ENCODE measurements at regions not wholly inside any gene's neighbourhood (a gene's known extent, or its start where the extent isn't known, plus 50 kb on each side); places are given as distances from the start of the nearest gene placed in this dataset.

DNA sequence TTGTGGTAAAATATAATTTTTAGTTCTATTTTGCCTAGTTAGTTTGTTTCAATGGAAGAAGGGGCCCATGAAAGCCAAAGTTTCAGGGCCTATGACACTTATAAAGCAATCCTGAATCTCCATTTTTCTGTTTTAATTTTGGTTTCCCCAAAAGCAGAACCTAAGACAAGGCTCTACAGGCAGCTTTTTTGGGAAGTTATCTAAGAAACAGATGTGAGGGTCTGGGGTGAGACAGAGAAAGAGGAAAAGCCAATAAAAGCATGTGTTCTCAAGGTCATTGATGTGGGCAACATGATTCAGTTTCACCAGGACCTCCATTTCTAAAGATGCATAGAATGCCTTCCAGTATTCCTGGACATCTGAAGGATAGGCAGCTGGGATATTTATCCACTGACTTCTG is 598.5 kb downstream of the PDCD6IP start:
- Histone ChIP-seq H3K27me3 (ENCODE audit: insufficient read depth, low read length) (no peaks in the 10 kb centered on the region), H3K36me3 (ENCODE audit: insufficient read depth, low read length) (no peaks in the 10 kb centered on the region), H3K4me1 (ENCODE audit: insufficient read depth, low read length) (no peaks in the 10 kb centered on the region), H3K9me3 (ENCODE audit: low read length) (no peaks in the 10 kb centered on the region), H3K4me3 (ENCODE audit: low read length) (no peak overlapping the region), H2AFZ (ENCODE audit: low read depth, low read length) (no peak overlapping the region)

DNA sequence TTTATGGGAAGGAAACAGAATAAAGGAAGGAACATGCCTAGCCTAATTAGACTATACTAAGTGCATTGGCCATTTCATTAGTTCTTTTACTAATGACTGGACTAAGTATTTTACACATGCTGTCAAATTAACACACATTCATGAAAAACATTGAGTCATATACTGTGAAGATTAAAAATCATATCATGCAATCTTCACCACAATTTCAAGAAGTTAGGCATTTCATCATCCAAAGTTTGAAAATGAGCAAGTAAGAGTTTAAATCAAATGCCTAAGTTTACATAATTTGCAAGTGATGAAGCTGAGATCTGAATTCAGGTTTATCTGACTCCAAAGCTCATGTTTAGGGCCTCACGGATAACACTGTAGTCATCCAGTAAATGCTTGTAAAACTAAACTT is 601.0 kb downstream of the PDCD6IP start:
- Histone ChIP-seq H3K4me3 (ENCODE audit: low read length) (no peak overlapping the region), H2AFZ (ENCODE audit: low read depth, low read length) (no peak overlapping the region)

DNA sequence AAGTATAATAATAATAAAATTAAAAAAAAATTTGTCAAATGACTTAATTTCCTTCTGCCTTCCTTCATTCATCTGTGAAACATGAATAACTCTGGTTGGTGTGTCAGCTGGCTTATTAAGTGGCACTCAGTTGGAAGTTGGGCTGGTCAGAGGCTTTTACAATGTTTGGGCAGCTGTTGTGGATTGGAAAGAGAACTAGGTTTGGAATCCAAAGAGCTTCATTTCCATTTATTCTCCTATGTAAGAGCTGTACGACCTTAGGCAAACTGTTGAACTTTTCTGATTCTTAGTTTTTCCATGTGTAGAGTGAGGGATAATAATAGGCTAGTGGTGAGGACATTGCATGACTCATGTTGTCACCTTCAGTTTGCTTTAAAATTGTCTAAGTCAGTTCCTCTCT is 606.7 kb downstream of the PDCD6IP start:
- H3K9me3 ChIP-seq (ENCODE audit: low read length) = no peaks in the 10 kb centered on the region
- no peak overlapping the region for H3K4me3 ChIP-seq (ENCODE audit: low read length)
- H3K4me1 ChIP-seq (ENCODE audit: insufficient read depth, low read length) = no peaks in the 10 kb centered on the region
- H3K27me3 ChIP-seq (ENCODE audit: insufficient read depth, low read length) = no peaks in the 10 kb centered on the region
- no peaks in the 10 kb centered on the region for H3K36me3 ChIP-seq (ENCODE audit: insufficient read depth, low read length)
- H2AFZ ChIP-seq (ENCODE audit: low read depth, low read length) = no peak overlapping the region

More for the DNA sequence above, 601.0 kb downstream of the PDCD6IP start:
- Histone ChIP-seq H3K9me3 (ENCODE audit: low read length) (no peaks in the 10 kb centered on the region), H3K27me3 (ENCODE audit: insufficient read depth, low read length) (no peaks in the 10 kb centered on the region), H3K4me1 (ENCODE audit: insufficient read depth, low read length) (no peaks in the 10 kb centered on the region), H3K36me3 (ENCODE audit: insufficient read depth, low read length) (no peaks in the 10 kb centered on the region)

DNA sequence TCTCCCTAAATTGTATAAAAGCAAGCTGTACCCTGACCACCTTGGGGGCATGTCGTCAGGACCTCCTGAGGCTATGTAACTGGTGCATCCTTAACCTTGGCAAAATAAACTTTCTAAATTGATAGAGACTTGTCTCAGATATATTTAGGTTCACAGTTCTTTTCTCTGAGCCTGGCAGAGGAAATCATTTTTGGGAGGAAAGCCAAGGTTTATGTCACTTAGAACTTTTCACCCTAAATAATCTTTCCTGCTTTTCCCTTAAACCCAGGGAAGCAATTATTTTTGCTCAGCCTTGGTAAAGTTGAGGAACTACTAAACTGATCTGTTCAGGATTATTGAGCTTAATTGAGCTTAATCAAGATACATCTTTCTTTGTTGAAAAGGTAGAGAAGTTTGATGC is 608.9 kb downstream of the PDCD6IP start:
- Histone ChIP-seq H3K4me3 (ENCODE audit: low read length) (no peak overlapping the region), H2AFZ (ENCODE audit: low read depth, low read length) (no peak overlapping the region), H3K27me3 (ENCODE audit: insufficient read depth, low read length) (no peaks in the 10 kb centered on the region), H3K36me3 (ENCODE audit: insufficient read depth, low read length) (no peaks in the 10 kb centered on the region), H3K4me1 (ENCODE audit: insufficient read depth, low read length) (no peaks in the 10 kb centered on the region), H3K9me3 (ENCODE audit: low read length) (no peaks in the 10 kb centered on the region)

DNA sequence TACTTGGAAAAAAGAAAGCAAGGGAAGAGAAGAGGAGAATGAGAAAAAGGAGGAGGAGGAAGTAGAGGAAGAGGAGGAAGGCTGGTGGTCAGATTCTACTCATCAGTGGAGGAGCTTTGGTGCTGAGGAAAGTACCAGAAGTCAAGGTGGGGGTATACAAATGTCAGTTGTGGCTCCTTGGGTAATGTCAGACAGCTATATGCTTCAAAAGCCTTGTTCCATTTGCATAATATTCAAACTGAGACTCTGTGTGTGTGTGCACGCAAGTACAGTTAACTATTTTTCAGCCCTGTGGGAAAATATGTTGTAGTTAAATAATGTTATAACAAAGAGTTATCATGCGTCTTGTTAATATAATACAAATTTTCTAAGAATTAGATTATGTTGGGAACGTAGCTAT is 609.7 kb downstream of the PDCD6IP start:
- Histone ChIP-seq H3K4me1 (ENCODE audit: insufficient read depth, low read length) (no peaks in the 10 kb centered on the region), H3K9me3 (ENCODE audit: low read length) (no peaks in the 10 kb centered on the region), H2AFZ (ENCODE audit: low read depth, low read length) (no peak overlapping the region), H3K27me3 (ENCODE audit: insufficient read depth, low read length) (no peaks in the 10 kb centered on the region), H3K36me3 (ENCODE audit: insufficient read depth, low read length) (no peaks in the 10 kb centered on the region), H3K4me3 (ENCODE audit: low read length) (no peak overlapping the region)

DNA sequence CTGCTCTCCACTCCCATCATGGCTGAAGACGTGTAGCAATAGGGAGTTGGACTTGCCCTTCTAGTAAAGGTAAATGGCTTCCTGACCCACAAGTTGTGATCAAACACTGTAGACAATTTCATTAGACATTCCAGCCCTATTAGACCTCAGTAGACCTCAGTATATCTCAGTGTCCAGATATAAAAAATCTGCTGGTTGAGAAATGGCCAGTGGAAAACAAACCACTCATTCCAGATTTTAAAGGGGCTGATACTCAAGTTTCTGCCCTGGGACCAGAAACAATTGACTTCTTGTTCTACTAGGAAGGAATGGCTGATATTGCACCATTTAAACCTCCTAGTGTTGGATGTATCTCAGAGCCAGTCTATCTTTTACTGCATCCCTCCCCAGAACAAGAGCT is 613.2 kb downstream of the PDCD6IP start:
- H3K4me3 ChIP-seq (ENCODE audit: low read length) = no peak overlapping the region
- H3K36me3 ChIP-seq (ENCODE audit: insufficient read depth, low read length) = no peaks in the 10 kb centered on the region

DNA sequence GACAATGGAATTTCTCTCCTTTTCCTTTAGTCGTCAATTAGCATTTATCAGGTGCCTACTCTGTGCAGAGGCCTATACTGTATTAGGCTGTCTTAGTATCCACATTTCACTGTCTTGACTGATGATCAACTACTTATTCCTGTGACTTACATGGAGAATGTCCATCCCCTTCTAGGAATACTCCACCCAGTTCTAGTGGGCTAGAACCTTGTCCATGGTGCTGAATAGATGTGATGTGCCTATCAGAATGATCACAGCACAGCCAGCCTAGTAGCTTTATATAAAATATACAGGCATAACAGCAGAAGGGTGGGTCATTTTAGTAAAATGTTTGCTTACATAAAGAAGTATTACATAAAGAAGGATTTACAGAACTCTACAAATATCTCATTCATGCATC is 621.4 kb downstream of the PDCD6IP start:
- no peaks in the 10 kb centered on the region for H3K27me3 ChIP-seq (ENCODE audit: insufficient read depth, low read length)
- no peaks in the 10 kb centered on the region for H3K36me3 ChIP-seq (ENCODE audit: insufficient read depth, low read length)
- H2AFZ ChIP-seq (ENCODE audit: low read depth, low read length) = no peak overlapping the region
- H3K9me3 ChIP-seq (ENCODE audit: low read length) = no peaks in the 10 kb centered on the region
- no peak overlapping the region for H3K4me3 ChIP-seq (ENCODE audit: low read length)
- H3K4me1 ChIP-seq (ENCODE audit: insufficient read depth, low read length) = no peaks in the 10 kb centered on the region

More for the DNA sequence above, 613.2 kb downstream of the PDCD6IP start:
- Histone ChIP-seq H3K27me3 (ENCODE audit: insufficient read depth, low read length) (no peaks in the 10 kb centered on the region), H3K4me1 (ENCODE audit: insufficient read depth, low read length) (no peaks in the 10 kb centered on the region), H2AFZ (ENCODE audit: low read depth, low read length) (no peak overlapping the region), H3K9me3 (ENCODE audit: low read length) (no peaks in the 10 kb centered on the region)

DNA sequence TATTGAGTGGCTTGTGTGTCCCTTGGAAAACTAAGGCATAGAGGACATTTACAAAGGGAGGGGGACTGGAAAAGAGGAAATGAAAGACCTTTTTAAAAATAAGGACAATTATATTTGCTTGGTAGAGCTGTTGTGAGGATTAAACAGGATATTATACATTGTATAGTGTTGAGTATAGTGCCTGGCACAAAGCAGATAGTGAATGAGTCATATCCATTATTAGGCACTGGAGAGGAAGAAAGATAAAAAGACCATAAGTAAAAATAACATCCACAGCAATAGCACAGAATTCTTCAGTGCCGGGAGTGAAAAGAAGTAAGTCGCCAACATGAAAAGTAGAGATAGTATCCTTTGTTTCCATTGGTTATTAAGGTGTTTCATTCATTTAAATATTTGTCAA is 623.3 kb downstream of the PDCD6IP start:
- Histone ChIP-seq H3K9me3 (ENCODE audit: low read length) (no peaks in the 10 kb centered on the region), H3K36me3 (ENCODE audit: insufficient read depth, low read length) (no peaks in the 10 kb centered on the region), H3K4me3 (ENCODE audit: low read length) (no peak overlapping the region), H3K4me1 (ENCODE audit: insufficient read depth, low read length) (no peaks in the 10 kb centered on the region), H3K27me3 (ENCODE audit: insufficient read depth, low read length) (no peaks in the 10 kb centered on the region), H2AFZ (ENCODE audit: low read depth, low read length) (no peak overlapping the region)

DNA sequence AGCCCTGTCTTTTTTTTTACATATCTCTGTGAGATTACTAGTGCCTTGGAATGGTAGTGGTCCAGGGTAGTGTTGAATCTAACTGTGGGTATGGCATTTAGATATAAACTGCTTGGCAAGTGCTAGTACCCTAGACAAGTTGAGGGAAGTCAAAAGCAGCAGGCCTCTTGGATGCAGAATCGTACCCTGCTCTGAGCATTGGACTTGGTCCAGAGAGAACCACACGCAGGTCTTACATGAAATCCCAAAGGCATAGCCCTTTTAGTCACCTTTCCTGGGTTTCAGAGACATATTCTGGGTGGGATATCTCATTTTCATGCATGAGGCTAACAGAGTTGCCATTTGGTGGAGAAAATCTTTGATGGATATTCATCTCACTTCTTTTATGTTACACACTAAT is 641.4 kb downstream of the PDCD6IP start:
- Histone ChIP-seq H3K4me1 (ENCODE audit: insufficient read depth, low read length) (no peaks in the 10 kb centered on the region), H3K9me3 (ENCODE audit: low read length) (no peaks in the 10 kb centered on the region), H2AFZ (ENCODE audit: low read depth, low read length) (no peak overlapping the region)

DNA sequence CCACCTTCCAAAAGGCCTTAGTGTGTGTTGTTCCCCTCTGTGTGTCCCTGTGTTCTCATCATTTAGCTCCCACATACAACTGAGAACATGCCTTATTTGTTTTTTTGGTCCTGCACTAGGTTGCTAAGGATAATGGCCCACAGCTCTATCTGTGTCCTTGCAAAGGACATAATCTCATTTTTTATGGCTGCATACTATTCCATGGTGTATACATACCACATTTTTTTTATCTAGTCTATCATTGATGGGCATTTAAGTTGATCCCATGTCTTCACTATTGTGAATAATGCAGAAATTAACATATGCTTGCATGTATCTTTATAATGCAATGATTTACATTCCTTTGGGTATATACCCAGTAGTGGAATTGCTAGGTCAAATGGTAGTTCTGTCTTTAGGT is 645.7 kb downstream of the PDCD6IP start:
- no peaks in the 10 kb centered on the region for H3K36me3 ChIP-seq (ENCODE audit: insufficient read depth, low read length)
- H2AFZ ChIP-seq (ENCODE audit: low read depth, low read length) = no peak overlapping the region
- H3K9me3 ChIP-seq (ENCODE audit: low read length) = no peaks in the 10 kb centered on the region
- no peaks in the 10 kb centered on the region for H3K27me3 ChIP-seq (ENCODE audit: insufficient read depth, low read length)
- no peaks in the 10 kb centered on the region for H3K4me1 ChIP-seq (ENCODE audit: insufficient read depth, low read length)
- H3K4me3 ChIP-seq (ENCODE audit: low read length) = no peak overlapping the region

More for the DNA sequence above, 641.4 kb downstream of the PDCD6IP start:
- Histone ChIP-seq H3K27me3 (ENCODE audit: insufficient read depth, low read length) (no peaks in the 10 kb centered on the region), H3K4me3 (ENCODE audit: low read length) (no peak overlapping the region), H3K36me3 (ENCODE audit: insufficient read depth, low read length) (no peaks in the 10 kb centered on the region)

DNA sequence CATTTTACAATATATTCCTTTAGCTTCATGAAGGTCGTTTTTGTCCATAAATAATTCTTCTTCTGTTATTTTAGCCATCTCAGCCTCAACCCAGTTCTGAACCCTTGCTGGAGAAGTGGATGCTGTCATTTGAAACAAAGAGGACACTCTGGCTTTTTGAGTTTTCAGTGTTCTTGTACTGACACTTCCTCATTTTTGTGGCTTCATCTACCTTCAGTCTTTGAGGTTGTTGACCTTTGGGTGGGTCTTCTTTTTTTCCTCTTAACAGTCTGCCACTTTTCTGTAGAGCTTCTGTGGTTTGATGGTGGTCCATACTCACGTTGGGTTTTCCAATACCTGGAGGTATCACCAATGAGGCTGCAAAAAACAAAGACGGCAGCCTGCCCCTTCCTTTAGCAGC is 650.9 kb downstream of the PDCD6IP start:
- Histone ChIP-seq H2AFZ (ENCODE audit: low read depth, low read length) (no peak overlapping the region), H3K9me3 (ENCODE audit: low read length) (no peaks in the 10 kb centered on the region), H3K36me3 (ENCODE audit: insufficient read depth, low read length) (no peaks in the 10 kb centered on the region), H3K4me1 (ENCODE audit: insufficient read depth, low read length) (no peaks in the 10 kb centered on the region), H3K4me3 (ENCODE audit: low read length) (no peak overlapping the region), H3K27me3 (ENCODE audit: insufficient read depth, low read length) (no peaks in the 10 kb centered on the region)

DNA sequence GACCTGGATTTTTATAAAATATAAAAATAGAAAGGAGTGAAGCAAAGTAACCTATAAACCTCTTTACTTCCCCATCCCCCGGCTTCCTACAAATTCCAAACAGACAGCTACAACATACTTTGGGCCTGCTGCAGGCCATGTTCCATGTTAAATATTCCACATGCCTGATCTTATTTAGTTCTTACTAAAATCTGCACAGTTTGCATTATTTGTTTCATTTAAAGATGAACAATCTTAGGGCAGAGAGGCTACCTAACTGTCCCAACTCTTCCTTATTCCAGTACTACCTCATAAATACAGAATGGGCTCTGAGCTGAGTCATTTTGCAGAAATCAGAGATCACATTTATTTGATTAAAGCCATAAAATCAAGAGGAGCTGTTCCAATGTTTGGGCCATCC is 665.0 kb downstream of the PDCD6IP start:
- Histone ChIP-seq H3K4me3 (ENCODE audit: low read length) (no peak overlapping the region), H3K27me3 (ENCODE audit: insufficient read depth, low read length) (no peaks in the 10 kb centered on the region), H3K4me1 (ENCODE audit: insufficient read depth, low read length) (no peaks in the 10 kb centered on the region), H3K9me3 (ENCODE audit: low read length) (no peaks in the 10 kb centered on the region), H3K36me3 (ENCODE audit: insufficient read depth, low read length) (no peaks in the 10 kb centered on the region), H2AFZ (ENCODE audit: low read depth, low read length) (no peak overlapping the region)

DNA sequence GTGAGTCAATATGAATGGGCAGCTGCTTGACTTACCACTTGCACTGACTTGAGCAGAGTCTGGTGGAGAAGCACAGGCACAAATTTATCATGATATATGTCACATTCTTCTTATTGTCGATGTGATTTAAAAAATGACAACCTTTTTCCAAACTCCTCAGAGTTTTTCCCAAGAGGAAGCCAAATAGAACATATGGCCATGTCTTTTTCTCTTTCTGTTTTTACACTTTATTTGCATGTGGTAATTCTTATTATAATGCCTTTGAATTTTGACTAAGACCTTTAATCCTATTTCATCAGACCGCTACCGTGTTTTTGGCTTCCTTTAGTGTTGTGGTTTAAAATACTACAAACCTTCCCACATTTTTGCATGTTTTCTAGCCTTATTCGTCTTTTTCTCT is 666.2 kb downstream of the PDCD6IP start:
- no peaks in the 10 kb centered on the region for H3K27me3 ChIP-seq (ENCODE audit: insufficient read depth, low read length)
- H3K36me3 ChIP-seq (ENCODE audit: insufficient read depth, low read length) = no peaks in the 10 kb centered on the region
- H2AFZ ChIP-seq (ENCODE audit: low read depth, low read length) = no peak overlapping the region
- H3K4me3 ChIP-seq (ENCODE audit: low read length) = no peak overlapping the region
- no peaks in the 10 kb centered on the region for H3K4me1 ChIP-seq (ENCODE audit: insufficient read depth, low read length)
- H3K9me3 ChIP-seq (ENCODE audit: low read length) = no peaks in the 10 kb centered on the region

DNA sequence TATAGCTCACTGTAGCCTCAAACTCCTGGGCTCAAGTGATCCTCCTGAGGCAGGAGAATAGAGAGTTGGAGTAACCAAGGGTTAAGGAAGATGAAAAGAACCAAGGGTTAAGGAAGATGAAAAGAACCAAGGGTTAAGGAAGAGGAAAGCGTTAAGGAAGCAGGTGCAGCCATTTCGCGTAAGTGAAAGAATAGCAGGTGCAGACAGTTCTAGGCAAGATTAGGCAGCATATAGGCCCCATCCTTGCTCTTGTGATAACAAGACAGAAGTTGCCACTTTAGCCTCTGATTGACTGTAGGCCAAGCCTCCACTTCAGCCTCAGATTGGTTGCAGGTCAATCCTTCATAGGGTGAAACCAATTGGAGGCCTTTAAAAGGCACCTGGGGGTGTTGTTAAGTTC is 677.4 kb downstream of the PDCD6IP start:
- H3K4me3 ChIP-seq (ENCODE audit: low read length) = no peak overlapping the region
- H3K27me3 ChIP-seq (ENCODE audit: insufficient read depth, low read length) = no peaks in the 10 kb centered on the region
- no peaks in the 10 kb centered on the region for H3K4me1 ChIP-seq (ENCODE audit: insufficient read depth, low read length)
- no peak overlapping the region for H2AFZ ChIP-seq (ENCODE audit: low read depth, low read length)
- no peaks in the 10 kb centered on the region for H3K9me3 ChIP-seq (ENCODE audit: low read length)
- no peaks in the 10 kb centered on the region for H3K36me3 ChIP-seq (ENCODE audit: insufficient read depth, low read length)

Data from neuron (in vitro differentiated cells).